ENCODE measurements at regions not wholly inside any gene's neighbourhood (a gene's known extent, or its start where the extent isn't known, plus 50 kb on each side); places are given as distances from the start of the nearest gene placed in this dataset.
"Not testable (repeated sequence)": the region's sequence is repeated elsewhere in the genome, so short reads cannot be mapped to it uniquely, and the experiment has no call there.

- Mint-ChIP-seq H3K4me3 (no peak overlapping the region), H3K9me3 (peaks cover 5 to 14% of the 10 kb centered on the region in 2 donors), H3K36me3 (peaks cover 2 to 5% of the 10 kb centered on the region in 2 donors), H3K27ac (no peak overlapping the region), H3K4me1 (no peaks in the 10 kb centered on the region), H3K27me3 (no peaks in the 10 kb centered on the region)
- ATAC-seq (replicated peaks) (no peak), DNase-seq (no peak)
These were observed 141.9 kb upstream of the GJE1 start for GRCh38 chr6:141990840-141991239.

GRCh38 chr6:141989706-141989959, 143.1 kb upstream of the GJE1 start:
- H3K4me1 Mint-ChIP-seq: no peaks in the 10 kb centered on the region
- H3K9me3 Mint-ChIP-seq: peaks cover 0 to 5% of the 10 kb centered on the region in 2 donors
- no peak overlapping the region for H3K27ac Mint-ChIP-seq
- no peak for DNase-seq
- no peaks in the 10 kb centered on the region for H3K36me3 Mint-ChIP-seq
- no peak overlapping the region for H3K4me3 Mint-ChIP-seq
- H3K27me3 Mint-ChIP-seq: no peaks in the 10 kb centered on the region
- no peak for ATAC-seq (replicated peaks)

- Mint-ChIP-seq H3K9me3 (peaks cover 0 to 5% of the 10 kb centered on the region in 2 donors), H3K27me3 (no peaks in the 10 kb centered on the region), H3K36me3 (no peaks in the 10 kb centered on the region), H3K4me3 (no peak overlapping the region), H3K27ac (no peak overlapping the region), H3K4me1 (no peaks in the 10 kb centered on the region)
- no peak for DNase-seq
- ATAC-seq (replicated peaks): no peak
These were observed 143.6 kb upstream of the GJE1 start for GRCh38 chr6:141988954-141989705.

- DNase-seq (no peak), ATAC-seq (replicated peaks) (no peak)
- H3K9me3 Mint-ChIP-seq: no peaks in the 10 kb centered on the region
- no peaks in the 10 kb centered on the region for H3K36me3 Mint-ChIP-seq
- H3K4me3 Mint-ChIP-seq: no peak overlapping the region
- H3K27me3 Mint-ChIP-seq: no peaks in the 10 kb centered on the region
- H3K27ac Mint-ChIP-seq: no peak overlapping the region
- no peaks in the 10 kb centered on the region for H3K4me1 Mint-ChIP-seq
These were observed 144.4 kb upstream of the GJE1 start for GRCh38 chr6:141988327-141988726.

- DNase-seq (no peak), ATAC-seq (replicated peaks) (no peak)
- no peaks in the 10 kb centered on the region for H3K36me3 Mint-ChIP-seq
- no peak overlapping the region for H3K4me3 Mint-ChIP-seq
- H3K9me3 Mint-ChIP-seq: no peaks in the 10 kb centered on the region
- H3K27ac Mint-ChIP-seq: no peak overlapping the region
- H3K27me3 Mint-ChIP-seq: no peaks in the 10 kb centered on the region
- no peaks in the 10 kb centered on the region for H3K4me1 Mint-ChIP-seq
These were observed 146.3 kb upstream of the GJE1 start for GRCh38 chr6:141986457-141986856.

- no peak overlapping the region for H3K4me3 Mint-ChIP-seq
- ATAC-seq (replicated peaks): no peak
- DNase-seq: no peak
- no peaks in the 10 kb centered on the region for H3K9me3 Mint-ChIP-seq
- no peaks in the 10 kb centered on the region for H3K4me1 Mint-ChIP-seq
- no peak overlapping the region for H3K27ac Mint-ChIP-seq
- H3K27me3 Mint-ChIP-seq: no peaks in the 10 kb centered on the region
- no peaks in the 10 kb centered on the region for H3K36me3 Mint-ChIP-seq
These were observed 151.5 kb upstream of the GJE1 start for GRCh38 chr6:141981190-141981589.

- ATAC-seq (replicated peaks) (no peak), DNase-seq (no peak)
- no peak overlapping the region for H3K4me3 Mint-ChIP-seq
- H3K9me3 Mint-ChIP-seq: no peaks in the 10 kb centered on the region
- no peaks in the 10 kb centered on the region for H3K27me3 Mint-ChIP-seq
- no peaks in the 10 kb centered on the region for H3K4me1 Mint-ChIP-seq
- no peak overlapping the region for H3K27ac Mint-ChIP-seq
- H3K36me3 Mint-ChIP-seq: no peaks in the 10 kb centered on the region
These were observed 154.9 kb upstream of the GJE1 start for GRCh38 chr6:141977782-141978181.

GRCh38 chr6:141976994-141977393, 155.7 kb upstream of the GJE1 start:
- ATAC-seq (replicated peaks): no peak
- no peak overlapping the region for H3K4me3 Mint-ChIP-seq
- no peaks in the 10 kb centered on the region for H3K9me3 Mint-ChIP-seq

GRCh38 chr6:141969768-141970415, 162.8 kb upstream of the GJE1 start:
- not testable (repeated sequence) for DNase-seq; ATAC-seq (replicated peaks); H3K36me3 Mint-ChIP-seq; H3K27ac Mint-ChIP-seq; H3K27me3 Mint-ChIP-seq; H3K9me3 Mint-ChIP-seq; H3K4me3 Mint-ChIP-seq; H3K4me1 Mint-ChIP-seq

More at GRCh38 chr6:141976994-141977393, 155.7 kb upstream of the GJE1 start:
- Mint-ChIP-seq H3K4me1 (no peaks in the 10 kb centered on the region), H3K36me3 (no peaks in the 10 kb centered on the region), H3K27ac (no peak overlapping the region), H3K27me3 (no peaks in the 10 kb centered on the region)
- no peak for DNase-seq

- Mint-ChIP-seq H3K9me3 (peaks cover 3% of the 10 kb centered on the region in 2 donors), H3K36me3 (no peaks in the 10 kb centered on the region), H3K4me3 (no peak overlapping the region), H3K27ac (no peak overlapping the region), H3K27me3 (no peaks in the 10 kb centered on the region), H3K4me1 (no peaks in the 10 kb centered on the region)
- no peak for DNase-seq
- ATAC-seq (replicated peaks): no peak
These were observed 163.5 kb upstream of the GJE1 start for GRCh38 chr6:141969201-141969600.

GRCh38 chr6:141968632-141969031, 164.1 kb upstream of the GJE1 start:
- no peak overlapping the region for H3K4me3 Mint-ChIP-seq
- H3K4me1 Mint-ChIP-seq: no peaks in the 10 kb centered on the region
- H3K27me3 Mint-ChIP-seq: no peaks in the 10 kb centered on the region
- H3K27ac Mint-ChIP-seq: no peak overlapping the region
- no peak for ATAC-seq (replicated peaks)
- no peaks in the 10 kb centered on the region for H3K36me3 Mint-ChIP-seq
- H3K9me3 Mint-ChIP-seq: peaks cover 3% of the 10 kb centered on the region in 2 donors
- no peak for DNase-seq

- no peak for ATAC-seq (replicated peaks)
- no peaks in the 10 kb centered on the region for H3K36me3 Mint-ChIP-seq
- peaks cover 3% of the 10 kb centered on the region in 2 donors for H3K9me3 Mint-ChIP-seq
- no peak overlapping the region for H3K4me3 Mint-ChIP-seq
- H3K27ac Mint-ChIP-seq: no peak overlapping the region
- H3K4me1 Mint-ChIP-seq: no peaks in the 10 kb centered on the region
- H3K27me3 Mint-ChIP-seq: no peaks in the 10 kb centered on the region
- DNase-seq: no peak
These were observed 167.6 kb upstream of the GJE1 start for GRCh38 chr6:141965016-141965545.

- Mint-ChIP-seq H3K27me3 (no peaks in the 10 kb centered on the region), H3K27ac (no peak overlapping the region), H3K36me3 (no peaks in the 10 kb centered on the region), H3K9me3 (peaks cover under 1 to 3% of the 10 kb centered on the region in 2 donors), H3K4me1 (no peaks in the 10 kb centered on the region), H3K4me3 (no peak overlapping the region)
- ATAC-seq (replicated peaks) (no peak), DNase-seq (no peak)
These were observed 169.0 kb upstream of the GJE1 start for GRCh38 chr6:141963543-141964295.

GRCh38 chr6:141957271-141957670, 175.5 kb upstream of the GJE1 start:
- Mint-ChIP-seq H3K27me3 (no peaks in the 10 kb centered on the region), H3K36me3 (peaks cover 0 to 3% of the 10 kb centered on the region in 2 donors), H3K4me3 (no peak overlapping the region), H3K27ac (no peak overlapping the region), H3K9me3 (peaks cover 9% of the 10 kb centered on the region in 2 donors), H3K4me1 (no peaks in the 10 kb centered on the region)
- ATAC-seq (replicated peaks) (no peak), DNase-seq (no peak)

- ATAC-seq (replicated peaks): no peak
- Mint-ChIP-seq H3K36me3 (peaks cover 0 to 6% of the 10 kb centered on the region in 2 donors), H3K4me3 (no peak overlapping the region), H3K27ac (no peak overlapping the region), H3K9me3 (peaks cover 10 to 13% of the 10 kb centered on the region in 2 donors), H3K27me3 (no peaks in the 10 kb centered on the region), H3K4me1 (no peaks in the 10 kb centered on the region)
- DNase-seq: no peak
These were observed 175.9 kb upstream of the GJE1 start for GRCh38 chr6:141956868-141957267.

Data from stimulated activated naive B cell treated with anti-CD40 and anti-IgM and Interleukin-4, amounts not matched to agents 10 μg/mL and 1 μg/mL and 100 μg/mL, for 72 hours (primary cell).